ENCODE measurements at regions not wholly inside any gene's neighbourhood (a gene's known extent, or its start where the extent isn't known, plus 50 kb on each side); places are given as distances from the start of the nearest gene placed in this dataset.

DNA sequence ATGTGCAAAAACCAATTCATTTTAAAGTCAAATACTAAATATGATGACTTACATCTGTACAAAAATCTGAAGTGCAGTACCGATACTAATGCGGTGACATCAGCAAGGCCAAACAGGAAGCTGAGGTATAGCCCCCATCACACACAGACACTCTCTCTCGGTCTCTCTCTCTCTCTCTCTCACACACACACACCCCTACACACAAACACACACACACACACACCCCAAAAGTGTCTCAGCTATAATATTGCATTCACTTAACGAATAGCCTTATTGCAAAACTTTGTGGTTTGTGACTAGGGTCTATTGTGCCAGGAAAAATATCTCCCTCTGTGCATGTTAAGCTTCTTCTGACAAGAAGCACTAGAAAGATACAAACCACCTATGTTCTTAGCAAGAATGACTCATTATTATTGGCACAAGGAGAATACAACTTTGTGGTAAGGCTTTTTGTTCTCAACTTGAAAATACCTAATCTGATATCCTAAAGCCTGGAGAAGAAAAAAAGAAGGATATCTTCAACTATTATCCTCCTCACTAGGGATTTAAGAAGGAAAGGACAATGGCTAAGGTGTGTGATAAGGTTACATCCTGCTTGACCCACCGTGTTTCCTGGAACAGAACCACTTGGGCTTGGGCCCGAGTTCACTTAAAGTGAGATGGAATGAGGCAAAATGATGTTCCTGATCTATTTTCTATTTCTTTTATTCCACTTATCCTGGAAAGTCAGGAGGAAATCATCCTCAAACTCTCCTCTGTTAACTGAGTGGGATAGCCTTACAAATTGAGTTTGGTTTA is 107.1 kb downstream of the NIBAN1 start (continued):
- TF ChIP-seq, protein P1, sequence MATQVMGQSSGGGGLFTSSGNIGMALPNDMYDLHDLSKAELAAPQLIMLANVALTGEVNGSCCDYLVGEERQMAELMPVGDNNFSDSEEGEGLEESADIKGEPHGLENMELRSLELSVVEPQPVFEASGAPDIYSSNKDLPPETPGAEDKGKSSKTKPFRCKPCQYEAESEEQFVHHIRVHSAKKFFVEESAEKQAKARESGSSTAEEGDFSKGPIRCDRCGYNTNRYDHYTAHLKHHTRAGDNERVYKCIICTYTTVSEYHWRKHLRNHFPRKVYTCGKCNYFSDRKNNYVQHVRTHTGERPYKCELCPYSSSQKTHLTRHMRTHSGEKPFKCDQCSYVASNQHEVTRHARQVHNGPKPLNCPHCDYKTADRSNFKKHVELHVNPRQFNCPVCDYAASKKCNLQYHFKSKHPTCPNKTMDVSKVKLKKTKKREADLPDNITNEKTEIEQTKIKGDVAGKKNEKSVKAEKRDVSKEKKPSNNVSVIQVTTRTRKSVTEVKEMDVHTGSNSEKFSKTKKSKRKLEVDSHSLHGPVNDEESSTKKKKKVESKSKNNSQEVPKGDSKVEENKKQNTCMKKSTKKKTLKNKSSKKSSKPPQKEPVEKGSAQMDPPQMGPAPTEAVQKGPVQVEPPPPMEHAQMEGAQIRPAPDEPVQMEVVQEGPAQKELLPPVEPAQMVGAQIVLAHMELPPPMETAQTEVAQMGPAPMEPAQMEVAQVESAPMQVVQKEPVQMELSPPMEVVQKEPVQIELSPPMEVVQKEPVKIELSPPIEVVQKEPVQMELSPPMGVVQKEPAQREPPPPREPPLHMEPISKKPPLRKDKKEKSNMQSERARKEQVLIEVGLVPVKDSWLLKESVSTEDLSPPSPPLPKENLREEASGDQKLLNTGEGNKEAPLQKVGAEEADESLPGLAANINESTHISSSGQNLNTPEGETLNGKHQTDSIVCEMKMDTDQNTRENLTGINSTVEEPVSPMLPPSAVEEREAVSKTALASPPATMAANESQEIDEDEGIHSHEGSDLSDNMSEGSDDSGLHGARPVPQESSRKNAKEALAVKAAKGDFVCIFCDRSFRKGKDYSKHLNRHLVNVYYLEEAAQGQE (IDR thresholded peaks at IDR 0.05; ENCODE audit: low read depth, low read length): no peak
- TF ChIP-seq SMARCA5 (IDR thresholded peaks at IDR 0.05) (no peak), NFXL1 (IDR thresholded peaks at IDR 0.05; ENCODE audit: borderline replicate concordance) (no peak), ZNF687 (IDR thresholded peaks at IDR 0.05) (no peak), RB1 (IDR thresholded peaks at IDR 0.05; ENCODE audit: borderline replicate concordance) (no peak; the same call in 1 of the 2 replicates), HDGF (IDR thresholded peaks at IDR 0.05) (peak; percentile 70; the same call in 1 of the 2 replicates), CREM (IDR thresholded peaks at IDR 0.05; ENCODE audit: low read depth) (peak; percentile 95), ZNF274 (IDR thresholded peaks at IDR 0.05; ENCODE audit: insufficient read depth, insufficient read length) (no peak), CHD4 (IDR thresholded peaks at IDR 0.05) (no peak), JUND (IDR thresholded peaks at IDR 0.05; ENCODE audit: low read depth, low read length) (no peak), FOXK2 (IDR thresholded peaks at IDR 0.05) (no peak), BACH1 (IDR thresholded peaks at IDR 0.05; ENCODE audit: borderline replicate concordance) (peak; percentile 50; the same call in 1 of the 2 replicates), ZBTB33 (IDR thresholded peaks at IDR 0.05) (no peak), SP1 (IDR thresholded peaks at IDR 0.05; ENCODE audit: low read depth, low read length) (peak; percentile 82), EP300 (IDR thresholded peaks at IDR 0.05; ENCODE audit: borderline replicate concordance in 1 of 2, control insufficient read depth in 1 of 2, low read depth in 2 of 2, low read length in 2 of 2) (peak; percentile 84 to 87), POLR2A (IDR thresholded peaks at IDR 0.05; ENCODE audit: low read depth, low read length) (no peak), TCF12 (IDR thresholded peaks at IDR 0.05; ENCODE audit: low read depth, low read length) (peak; percentile 65; the same call in 1 of the 2 replicates), PAX8 (IDR thresholded peaks at IDR 0.05) (no peak), NR2C2 (IDR thresholded peaks at IDR 0.05; ENCODE audit: borderline replicate concordance, control insufficient read depth, insufficient read length, low read depth) (no peak), TCF7 (IDR thresholded peaks at IDR 0.05; ENCODE audit: borderline replicate concordance) (peak; percentile 71)

Measured in GM12878 (cell line).